ENCODE measurements at regions not wholly inside any gene's neighbourhood (a gene's known extent, or its start where the extent isn't known, plus 50 kb on each side); places are given as distances from the start of the nearest gene placed in this dataset.

DNA sequence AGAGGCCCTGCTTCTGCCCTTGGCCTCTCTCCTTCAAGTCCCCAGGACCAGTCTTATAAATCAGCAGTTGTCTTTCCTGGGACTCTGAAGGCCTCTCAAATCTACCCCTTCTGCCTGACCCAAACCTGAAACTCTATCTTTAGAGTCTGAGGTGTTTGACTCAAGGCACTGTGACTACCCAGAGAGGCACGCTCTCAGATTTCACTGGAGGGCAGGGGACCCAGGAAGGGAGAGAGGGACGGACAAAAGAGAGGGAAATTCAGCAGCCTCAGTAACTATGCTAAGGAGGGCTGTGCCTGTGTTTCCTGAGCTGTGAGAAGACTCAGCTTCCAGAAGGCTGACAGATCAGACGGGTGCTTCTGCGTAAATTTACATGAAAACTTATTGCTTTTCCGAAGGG lies 217.8 kb downstream of the HAUS1 start:
- no peak for DNase-seq (ENCODE audit: low spot score)

- DNase-seq (ENCODE audit: low spot score), result no peak
Observed at GRCh38 chr18:46322411-46322891, 218.3 kb downstream of the HAUS1 start.

GRCh38 chr18:46322941-46323340 lies 218.8 kb downstream of the HAUS1 start:
- DNase-seq (ENCODE audit: low spot score), result no peak

DNA sequence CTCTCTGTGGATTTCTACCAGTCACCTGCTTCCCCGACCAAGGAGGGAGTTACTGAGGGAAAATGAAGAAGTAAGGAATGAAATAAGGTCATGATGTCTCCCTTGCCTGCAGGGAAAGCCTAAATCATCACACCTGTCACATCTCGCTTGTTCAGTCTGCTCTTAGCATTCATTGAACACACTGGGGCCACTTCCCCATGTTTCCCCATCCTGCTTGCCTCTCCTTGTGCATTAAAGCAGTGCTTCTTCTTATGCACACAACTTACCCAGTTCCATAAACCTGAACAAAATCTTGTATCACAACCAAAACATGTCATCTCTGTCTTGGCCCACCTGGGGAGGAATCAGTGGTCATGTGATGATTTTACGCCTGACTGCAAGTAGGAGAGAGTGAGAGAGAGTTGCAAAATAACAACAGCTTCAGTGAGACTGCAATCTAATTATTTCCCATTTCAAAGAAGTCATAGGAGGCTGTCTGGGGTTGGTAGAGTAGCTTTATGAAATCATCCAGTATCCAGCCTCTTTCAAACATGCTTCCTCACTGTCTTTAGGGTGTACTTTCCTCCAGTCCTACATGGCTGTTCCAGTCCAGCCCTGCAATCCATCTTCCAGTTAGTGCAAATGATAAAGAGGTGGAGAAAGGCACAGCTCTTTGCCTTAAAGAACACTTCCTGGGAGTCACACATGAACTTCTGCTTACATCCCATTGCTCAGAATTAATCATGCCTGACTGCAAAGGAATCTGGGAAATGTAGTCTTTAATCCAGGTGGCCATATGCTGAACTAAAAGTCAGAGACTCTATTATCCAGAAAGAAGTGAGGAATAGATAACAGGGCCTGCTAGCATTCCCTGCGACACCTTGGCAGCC lies 220.1 kb downstream of the HAUS1 start:
- no peak for DNase-seq (ENCODE audit: low spot score)

GRCh38 chr18:46325895-46326294 lies 221.7 kb downstream of the HAUS1 start:
- DNase-seq (ENCODE audit: low spot score), result no peak

DNA sequence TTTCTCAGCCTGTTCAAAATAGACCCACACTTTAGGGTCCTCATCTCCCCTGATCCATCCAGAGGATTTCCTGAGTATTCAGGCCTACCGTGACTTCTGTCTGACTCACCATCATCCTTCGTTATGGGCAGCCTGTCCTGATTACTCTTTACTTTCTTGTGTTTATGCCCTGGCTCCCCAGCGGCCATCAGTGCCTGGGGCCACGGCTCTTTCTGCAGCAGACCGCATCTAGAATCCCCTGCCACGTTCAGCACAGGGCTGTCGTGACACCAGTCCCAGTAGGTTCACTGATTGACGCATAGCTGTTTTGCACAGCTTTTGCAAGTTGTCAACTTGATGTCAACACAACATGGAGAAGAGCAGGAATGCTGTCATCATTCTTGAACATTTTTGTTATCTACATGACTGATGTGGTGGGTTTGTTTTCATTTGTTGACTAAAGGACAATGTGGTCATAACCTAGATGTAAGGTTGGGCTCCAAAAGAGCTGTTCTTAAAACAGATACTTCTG lies 225.6 kb downstream of the HAUS1 start:
- no peak for DNase-seq (ENCODE audit: low spot score)

- no peak for DNase-seq (ENCODE audit: low spot score)
Observed at GRCh38 chr18:46331316-46331715, 227.1 kb downstream of the HAUS1 start.

GRCh38 chr18:46332286-46332801 lies 228.2 kb downstream of the HAUS1 start:
- DNase-seq (ENCODE audit: low spot score), result no peak

DNA sequence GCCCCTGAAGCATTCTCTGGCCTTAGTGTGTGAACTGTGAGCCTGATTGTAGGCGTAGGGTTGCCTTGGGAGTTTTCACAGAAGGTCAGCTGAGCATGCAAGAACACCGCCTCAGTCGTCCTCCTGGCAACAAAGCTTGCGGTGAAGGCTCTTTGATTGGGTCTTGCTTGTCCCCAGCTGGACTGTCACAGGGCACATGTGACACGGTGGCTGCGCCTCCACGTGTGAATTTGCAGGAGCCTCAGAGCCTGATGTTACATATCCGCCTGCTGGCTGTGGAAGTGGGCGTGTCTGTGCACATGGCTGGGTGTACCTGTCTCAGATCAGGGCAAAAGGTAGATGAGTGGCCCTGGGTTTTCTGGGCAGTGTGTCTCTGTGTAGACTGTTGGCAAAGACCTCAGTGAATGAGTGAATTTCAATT lies 228.7 kb downstream of the HAUS1 start:
- no peak for DNase-seq (ENCODE audit: low spot score)

DNA sequence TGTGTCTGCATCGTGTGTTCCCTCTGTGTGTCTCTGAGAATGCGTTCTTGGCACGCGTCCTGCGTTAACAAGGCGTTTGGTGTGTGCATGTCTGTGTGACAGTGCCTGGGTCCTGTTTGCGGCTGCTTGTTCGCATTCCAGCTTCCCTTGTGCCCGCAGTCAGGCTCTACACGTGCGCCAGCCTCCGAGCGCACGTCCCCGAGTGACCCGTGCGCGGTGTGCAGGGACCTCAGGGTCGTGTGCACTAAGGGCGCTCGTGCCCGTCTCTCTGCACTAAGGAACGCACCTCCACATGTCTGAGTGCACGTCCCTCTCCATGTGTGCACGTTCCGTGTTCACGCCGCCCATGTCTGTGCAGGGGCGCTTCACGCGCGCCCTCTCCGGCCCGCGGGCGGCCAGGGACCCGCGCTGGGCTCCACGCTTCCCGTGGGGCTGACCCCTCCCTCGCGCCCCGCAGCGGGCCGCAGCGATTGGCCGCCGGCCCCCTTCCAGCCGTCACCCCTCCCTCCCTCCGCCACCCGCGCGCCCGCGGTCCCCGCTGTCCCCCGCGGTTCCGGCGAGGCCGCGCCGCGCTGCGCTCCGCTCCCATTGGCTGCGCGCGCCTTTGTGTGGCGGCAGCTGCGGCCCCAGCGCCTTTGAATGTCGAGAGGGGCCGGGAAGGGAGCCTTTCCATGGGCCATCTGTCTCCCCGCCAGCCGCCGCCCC lies 229.4 kb downstream of the HAUS1 start:
- no peak for DNase-seq (ENCODE audit: low spot score)

DNA sequence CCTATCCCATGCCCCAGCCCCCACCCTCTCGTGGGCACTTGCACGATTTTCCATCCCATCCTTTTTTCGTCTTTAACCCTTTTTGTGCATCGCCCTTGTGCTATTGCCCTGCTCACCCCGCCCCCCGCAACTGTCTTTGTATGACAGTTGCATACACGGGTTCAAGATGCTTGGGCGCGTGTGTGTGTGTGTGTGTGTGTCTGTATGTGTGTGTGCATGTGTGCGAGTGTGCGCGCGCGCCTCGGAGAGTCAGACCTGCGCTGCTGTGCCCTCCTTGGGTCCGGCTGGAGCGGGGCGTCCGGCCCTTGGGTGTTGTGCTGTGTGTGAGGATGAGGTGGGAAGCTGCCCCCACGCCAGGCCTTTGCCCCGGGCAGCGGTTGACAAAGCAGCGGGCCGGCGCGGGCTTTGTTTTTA lies 230.7 kb downstream of the HAUS1 start:
- DNase-seq (ENCODE audit: low spot score), result no peak

- DNase-seq (ENCODE audit: low spot score), result no peak
Observed at GRCh38 chr18:46335534-46336101, 231.4 kb downstream of the HAUS1 start.

DNA sequence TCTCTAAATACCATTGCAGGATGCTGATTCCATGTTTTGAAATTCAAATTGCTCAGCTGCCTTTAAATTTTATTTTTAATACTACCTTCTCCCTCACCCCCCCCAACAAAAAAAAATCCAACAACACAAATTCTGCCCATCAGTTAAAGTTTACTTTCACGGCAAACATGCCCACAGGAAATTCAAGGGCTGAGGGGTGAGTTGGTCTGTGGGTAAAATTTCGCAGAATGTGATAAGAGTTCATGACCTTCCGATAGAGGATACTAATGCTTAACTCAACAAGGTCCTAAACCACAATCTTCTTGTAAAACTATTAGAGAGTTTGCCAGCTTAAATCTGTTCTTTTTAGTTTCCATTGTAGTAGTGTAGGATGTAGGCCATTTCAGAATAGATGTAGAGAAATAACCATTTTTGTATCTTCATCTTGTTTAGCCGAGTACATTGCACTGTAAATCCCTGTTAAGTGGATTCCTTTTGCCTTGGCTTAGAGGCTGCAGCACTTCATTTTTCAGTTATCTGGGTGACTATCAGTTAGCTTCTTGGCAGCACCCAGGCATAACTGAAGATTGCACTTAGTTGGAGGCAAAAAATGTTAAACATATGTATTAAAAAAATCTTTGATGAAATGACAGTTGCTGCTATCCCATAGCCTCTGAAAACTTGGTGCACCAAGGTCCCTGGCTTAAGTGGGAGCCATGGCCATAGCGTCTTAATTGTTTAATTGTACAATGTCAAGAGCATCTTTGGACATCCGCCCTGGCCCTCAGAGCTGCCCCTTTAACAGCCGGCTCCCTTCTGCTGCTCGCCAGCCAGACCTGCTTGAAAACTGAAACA lies 232.3 kb downstream of the HAUS1 start:
- DNase-seq (ENCODE audit: low spot score), result no peak

- no peak for DNase-seq (ENCODE audit: low spot score)
Observed at GRCh38 chr18:46337271-46337670, 233.1 kb downstream of the HAUS1 start.

GRCh38 chr18:46338205-46338604 lies 234.0 kb downstream of the HAUS1 start:
- DNase-seq (ENCODE audit: low spot score), result no peak

GRCh38 chr18:46338766-46339165 lies 234.6 kb downstream of the HAUS1 start:
- no peak for DNase-seq (ENCODE audit: low spot score)

GRCh38 chr18:46340716-46341115 lies 236.5 kb downstream of the HAUS1 start:
- no peak for DNase-seq (ENCODE audit: low spot score)

GRCh38 chr18:46341986-46342525 lies 237.9 kb downstream of the HAUS1 start:
- DNase-seq (ENCODE audit: low spot score), result no peak

GRCh38 chr18:46343456-46343855 lies 239.3 kb downstream of the HAUS1 start:
- no peak for DNase-seq (ENCODE audit: low spot score)

- DNase-seq (ENCODE audit: low spot score), result peak; percentile 54
Observed at GRCh38 chr18:46343931-46344372, 239.8 kb downstream of the HAUS1 start.

Measured in CD4-positive, alpha-beta T cell treated with Interleukin-15 for 4 hours (primary cell).